ENCODE measurements at regions not wholly inside any gene's neighbourhood (a gene's known extent, or its start where the extent isn't known, plus 50 kb on each side); places are given as distances from the start of the nearest gene placed in this dataset.

DNA sequence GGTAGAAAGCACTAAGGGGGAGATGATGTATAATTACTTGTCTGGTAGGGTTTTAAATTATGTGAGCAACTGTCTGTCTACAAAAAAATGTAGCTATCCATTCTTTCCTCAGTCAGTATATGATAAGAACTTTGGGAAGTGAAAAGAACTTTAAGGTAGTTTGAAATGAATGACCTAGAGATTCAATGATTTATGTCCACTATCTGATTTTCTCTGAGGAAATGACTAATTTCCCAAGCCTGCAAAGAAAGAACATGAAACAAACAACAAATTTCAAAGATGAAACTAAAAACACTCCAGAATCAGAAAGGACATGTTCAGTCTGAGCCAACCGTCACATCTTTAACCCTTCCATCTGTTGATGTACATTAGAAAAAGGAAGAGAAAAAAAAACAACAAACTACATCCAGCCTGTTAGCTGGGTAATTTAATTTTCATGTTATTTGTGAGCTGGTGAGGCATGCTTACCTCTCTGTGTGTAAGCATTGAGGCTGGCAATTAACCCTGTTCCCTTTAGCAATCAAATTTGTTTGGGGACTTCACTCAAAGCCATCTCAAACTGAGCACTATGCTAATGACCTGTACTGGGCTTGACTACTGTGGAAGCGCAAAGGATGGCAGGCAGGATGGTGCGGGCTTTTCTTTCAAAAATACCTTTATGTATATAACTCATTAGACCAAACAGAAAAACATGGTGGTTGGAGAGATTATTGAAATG, 220.1 kb downstream of the TUSC7 start:
- TF ChIP-seq POLR2A (IDR thresholded peaks at IDR 0.05): no peak
- TF ChIP-seq, protein P1, sequence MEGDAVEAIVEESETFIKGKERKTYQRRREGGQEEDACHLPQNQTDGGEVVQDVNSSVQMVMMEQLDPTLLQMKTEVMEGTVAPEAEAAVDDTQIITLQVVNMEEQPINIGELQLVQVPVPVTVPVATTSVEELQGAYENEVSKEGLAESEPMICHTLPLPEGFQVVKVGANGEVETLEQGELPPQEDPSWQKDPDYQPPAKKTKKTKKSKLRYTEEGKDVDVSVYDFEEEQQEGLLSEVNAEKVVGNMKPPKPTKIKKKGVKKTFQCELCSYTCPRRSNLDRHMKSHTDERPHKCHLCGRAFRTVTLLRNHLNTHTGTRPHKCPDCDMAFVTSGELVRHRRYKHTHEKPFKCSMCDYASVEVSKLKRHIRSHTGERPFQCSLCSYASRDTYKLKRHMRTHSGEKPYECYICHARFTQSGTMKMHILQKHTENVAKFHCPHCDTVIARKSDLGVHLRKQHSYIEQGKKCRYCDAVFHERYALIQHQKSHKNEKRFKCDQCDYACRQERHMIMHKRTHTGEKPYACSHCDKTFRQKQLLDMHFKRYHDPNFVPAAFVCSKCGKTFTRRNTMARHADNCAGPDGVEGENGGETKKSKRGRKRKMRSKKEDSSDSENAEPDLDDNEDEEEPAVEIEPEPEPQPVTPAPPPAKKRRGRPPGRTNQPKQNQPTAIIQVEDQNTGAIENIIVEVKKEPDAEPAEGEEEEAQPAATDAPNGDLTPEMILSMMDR (IDR thresholded peaks at IDR 0.05): no peak

Measured in adrenal gland (tissue), 5 donors.